ENCODE measurements at regions not wholly inside any gene's neighbourhood (a gene's known extent, or its start where the extent isn't known, plus 50 kb on each side); places are given as distances from the start of the nearest gene placed in this dataset.

GRCh38 chrX:97936296-97936695, 1052.6 kb downstream of the RPA4 start (continued):
- TF ChIP-seq BCLAF1 (IDR thresholded peaks at IDR 0.05; ENCODE audit: borderline replicate concordance in 1 of 2, control insufficient read depth in 1 of 2, low read depth in 2 of 2, low read length in 1 of 2) (no peak), ZFX (CRISPR knock-in tag; IDR thresholded peaks at IDR 0.05) (no peak), IRF2 (CRISPR knock-in tag; IDR thresholded peaks at IDR 0.05) (no peak)

GRCh38 chrX:97938706-97939105, 1055.0 kb downstream of the RPA4 start:
- WGBS (ENCODE audit: insufficient coverage, low coverage, missing lambda C conversion rate): 0% methylated on average over 1 of the region's 1 CpG
- H3K36me3 ChIP-seq (ENCODE audit: control insufficient read depth, insufficient read depth, low read length): no peaks in the 10 kb centered on the region
- in situ Hi-C loops (cut with MboI) (no loop called here), intact Hi-C loops (cut with micrococcal nuclease) (no loop called here)
- no peak overlapping the region for H3K4me3 ChIP-seq
- ChIA-PET POLR2A (no interaction called here), CTCF (ENCODE audit: low intra/inter-chr PET ratio) (no interaction called here)
- H3K27ac ChIP-seq (ENCODE audit: extremely low read depth, low read depth, low read length): no peak overlapping the region
- H4K20me1 ChIP-seq (replicated peaks; ENCODE audit: control insufficient read depth, insufficient read depth, low read length): no peaks in the 10 kb centered on the region
- no peak overlapping the region for H3K9ac ChIP-seq (ENCODE audit: insufficient read depth in 1 of 2, low read depth in 2 of 2, low read length in 2 of 2)
- no peak for FAIRE-seq
- no peaks in the 10 kb centered on the region for H3K27me3 ChIP-seq (ENCODE audit: control insufficient read depth in 2 of 2, insufficient read depth in 2 of 2, low read length in 2 of 2)
- no peaks in the 10 kb centered on the region for H3K9me1 ChIP-seq (ENCODE audit: control insufficient read depth, insufficient read depth, low read length)
- H3K4me2 ChIP-seq (ENCODE audit: insufficient read depth, low read length): no peak overlapping the region
- no peaks in the 10 kb centered on the region for H3K79me2 ChIP-seq (ENCODE audit: control insufficient read depth, insufficient read depth, low read length)
- no peaks in the 10 kb centered on the region for H3K9me3 ChIP-seq (replicated peaks; ENCODE audit: control insufficient read depth, insufficient read depth, low read depth, low read length)
- no peak overlapping the region for H2AFZ ChIP-seq (ENCODE audit: low read depth, low read length)
- no peak for DNase-seq (ENCODE audit: extremely low read depth in 1 of 4, low spot score in 3 of 4)
- TF ChIP-seq ZBTB11 (CRISPR knock-in tag; IDR thresholded peaks at IDR 0.05) (no peak), CREB5 (CRISPR knock-in tag; IDR thresholded peaks at IDR 0.05) (no peak), ZNF778 (CRISPR knock-in tag; IDR thresholded peaks at IDR 0.05) (no peak)
- no peaks in the 10 kb centered on the region for H3K4me1 ChIP-seq (replicated peaks in 1 of 2; ENCODE audit: control insufficient read depth in 2 of 2, insufficient read depth in 2 of 2, low read length in 2 of 2)
- no peak for ATAC-seq
- BruUV-seq (replicated peaks): no TSS peak
